HCEC 1CT (cell line): ENCODE measurements at regions not wholly inside any gene's neighbourhood (a gene's known extent, or its start where the extent isn't known, plus 50 kb on each side); places are given as distances from the start of the nearest gene placed in this dataset.
"Not testable (repeated sequence)": the region's sequence is repeated elsewhere in the genome, so short reads cannot be mapped to it uniquely, and the experiment has no call there.

Experiments used
- DNase-seq: peaks from one replicate; pipeline ENCODE4 v3.0.0-alpha.2; 2017

DNA sequence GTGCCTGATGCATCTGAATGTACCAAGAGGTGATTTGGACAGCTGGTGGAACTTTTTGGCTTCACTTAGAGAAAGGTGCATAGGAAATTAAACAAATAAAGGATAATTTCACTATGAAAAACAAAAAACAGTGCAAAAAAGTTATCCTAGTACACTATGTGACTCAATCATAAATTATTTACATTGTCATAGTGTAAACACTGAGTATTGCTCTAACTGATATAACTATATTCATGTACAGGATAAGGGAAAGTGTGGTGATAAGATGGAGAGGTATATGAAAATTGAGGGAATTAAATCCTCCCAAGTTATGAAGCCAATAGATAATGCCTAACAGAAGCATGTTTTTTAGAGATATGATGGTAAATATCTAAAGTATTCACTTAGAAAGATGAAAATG is 50.2 kb upstream of the CPNE4 start:
- DNase-seq, result no peak

DNA sequence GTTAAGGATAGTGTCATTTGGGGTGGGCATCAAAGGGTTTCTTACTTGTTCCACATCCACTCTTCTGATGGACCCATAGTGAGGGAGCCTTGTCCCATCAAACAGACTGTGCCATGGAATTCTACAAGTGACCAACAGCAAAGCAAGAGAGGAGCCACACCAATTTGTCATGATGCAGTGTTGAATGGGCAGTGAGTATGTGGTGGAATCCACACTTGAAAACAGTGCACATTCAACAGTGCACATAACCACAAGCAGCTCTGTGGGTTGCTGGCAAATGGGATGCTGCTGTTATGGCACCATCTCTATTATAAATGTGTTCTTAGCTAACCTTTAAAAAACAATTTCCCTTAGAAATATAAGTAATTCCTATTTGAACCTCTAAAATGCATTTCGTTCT is 52.5 kb upstream of the CPNE4 start:
- no peak for DNase-seq

DNA sequence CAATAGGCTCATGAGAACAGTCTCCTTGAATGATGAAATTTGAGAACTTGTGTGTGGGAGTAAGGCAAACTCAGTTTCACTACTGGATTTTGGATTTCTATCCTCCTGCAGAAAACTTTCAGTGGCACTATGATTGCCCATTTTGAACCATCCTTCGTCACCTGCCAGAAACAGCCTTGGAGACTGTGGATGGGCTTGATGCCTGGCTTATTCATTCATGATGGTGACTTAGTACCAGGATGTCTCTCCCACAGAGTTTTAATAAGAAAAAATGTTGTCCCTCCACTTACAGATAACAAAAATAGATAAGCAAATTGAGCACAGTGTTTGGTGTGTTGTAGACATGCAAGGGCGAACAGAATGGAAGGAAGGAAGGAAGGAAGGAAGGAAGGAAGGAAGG is 53.5 kb upstream of the CPNE4 start:
- no peak for DNase-seq

GRCh38 chr3:132090921-132091320 is 56.1 kb upstream of the CPNE4 start:
- DNase-seq, result no peak

- no peak for DNase-seq
Observed at GRCh38 chr3:132116601-132117000, 81.8 kb upstream of the CPNE4 start.

- DNase-seq, result peak; percentile 8
Observed at GRCh38 chr3:132117642-132118041, 82.8 kb upstream of the CPNE4 start.

- DNase-seq, result no peak
Observed at GRCh38 chr3:132119531-132119930, 84.7 kb upstream of the CPNE4 start.

DNA sequence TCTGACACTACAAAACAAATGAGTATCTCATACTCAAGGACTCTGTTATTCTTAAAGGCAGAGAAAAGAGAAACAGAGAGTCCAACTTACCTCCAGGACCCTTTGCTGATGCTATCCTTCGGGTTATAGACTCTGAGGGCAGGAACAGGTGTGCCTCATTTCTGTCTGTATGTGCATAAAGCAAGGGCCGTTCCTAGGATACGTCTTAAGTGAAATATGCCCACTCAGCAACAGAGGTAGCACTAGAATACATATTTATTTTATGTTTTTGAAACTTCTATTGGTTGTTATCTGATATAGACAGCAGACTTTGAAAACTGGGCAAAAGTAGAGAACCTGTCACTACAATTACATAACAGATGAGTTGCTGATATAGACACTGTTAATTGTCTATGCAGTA is 89.3 kb upstream of the CPNE4 start:
- no peak for DNase-seq

- no peak for DNase-seq
Observed at GRCh38 chr3:132124651-132125284, 90.0 kb upstream of the CPNE4 start.

- DNase-seq, result peak; percentile 93
Observed at GRCh38 chr3:132134611-132135010, 99.8 kb upstream of the CPNE4 start.

- DNase-seq, result peak; percentile 98
Observed at GRCh38 chr3:132135628-132136333, 101.0 kb upstream of the CPNE4 start.

- no peak for DNase-seq
Observed at GRCh38 chr3:132136334-132136716, 101.5 kb upstream of the CPNE4 start.

DNA sequence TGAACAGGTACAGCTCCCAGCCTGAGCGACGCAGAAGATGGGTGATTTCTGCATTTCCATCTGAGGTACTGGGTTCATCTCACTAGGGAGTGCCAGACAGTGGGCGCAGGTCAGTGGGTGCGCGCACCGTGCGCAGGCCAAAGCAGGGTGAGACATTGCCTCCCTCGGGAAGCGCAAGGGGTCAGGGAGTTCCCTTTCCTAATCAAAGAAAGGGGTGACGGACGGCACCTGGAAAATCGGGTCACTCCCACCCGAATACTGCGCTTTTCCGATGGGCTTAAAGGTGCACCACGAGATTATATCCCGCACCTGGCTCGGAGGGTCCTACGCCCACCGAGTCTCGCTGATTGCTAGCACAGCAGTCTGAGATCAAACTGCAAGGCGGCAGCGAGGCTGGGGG is 102.1 kb upstream of the CPNE4 start:
- DNase-seq, result not testable (repeated sequence)

DNA sequence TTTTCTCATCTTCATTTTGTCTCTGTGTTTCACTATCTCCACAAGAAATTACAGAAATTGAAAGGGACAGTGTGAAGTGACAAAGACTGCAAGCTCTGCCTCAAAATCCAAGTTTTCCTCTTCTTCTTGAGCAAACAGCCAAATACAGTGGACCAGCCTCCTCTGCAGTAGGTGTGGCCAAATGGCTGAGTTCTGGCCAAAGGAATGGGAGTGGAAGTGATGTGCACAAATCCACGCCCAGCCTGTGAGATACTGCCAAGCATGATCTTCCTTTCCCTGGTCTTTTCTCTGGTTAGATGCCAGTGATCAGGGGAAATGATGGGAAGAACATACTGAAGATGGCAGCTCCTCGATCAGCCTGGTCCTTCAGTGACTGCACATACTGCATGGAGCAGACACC is 111.0 kb upstream of the CPNE4 start:
- no peak for DNase-seq

- no peak for DNase-seq
Observed at GRCh38 chr3:132154619-132155018, 119.8 kb upstream of the CPNE4 start.

- no peak for DNase-seq
Observed at GRCh38 chr3:132159145-132159544, 124.3 kb upstream of the CPNE4 start.

DNA sequence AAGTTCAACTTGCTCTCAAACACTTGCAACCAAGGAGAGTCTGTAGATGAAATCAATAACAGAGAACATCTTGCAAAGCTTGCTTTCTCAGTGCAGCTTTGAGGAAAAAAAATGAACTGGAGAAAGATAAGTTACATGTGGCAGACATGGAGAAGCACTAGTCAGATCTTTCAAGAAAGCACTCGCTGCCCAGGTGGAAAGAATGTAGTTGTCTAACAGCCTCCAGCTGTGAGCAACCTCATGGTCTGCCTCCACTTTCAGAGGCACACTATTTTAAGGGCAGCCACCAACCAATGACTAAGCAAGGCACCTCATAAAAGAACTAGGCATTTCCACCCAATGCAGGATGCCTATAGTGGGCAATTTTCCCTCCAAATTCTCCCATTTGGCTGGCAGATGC is 125.4 kb upstream of the CPNE4 start:
- DNase-seq, result no peak

DNA sequence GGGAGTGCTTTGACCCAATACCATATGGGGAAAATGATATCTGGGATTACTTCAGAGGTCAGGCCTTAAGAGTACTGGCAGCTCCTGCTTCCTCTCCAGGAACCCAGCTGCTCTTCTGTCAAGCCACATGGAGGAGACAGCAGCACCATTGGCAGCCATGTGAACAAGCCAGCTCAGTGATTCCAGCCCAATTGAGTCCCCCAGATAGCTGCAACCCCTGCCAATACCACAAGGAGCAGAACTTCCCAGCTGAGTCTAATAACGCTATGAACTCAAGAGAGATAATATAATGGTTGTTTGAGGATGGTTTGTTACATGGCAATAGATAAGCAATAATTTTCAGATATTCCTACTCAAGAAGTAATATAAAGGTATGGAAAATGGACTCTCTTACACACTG is 126.8 kb upstream of the CPNE4 start:
- DNase-seq, result peak; percentile 2

DNA sequence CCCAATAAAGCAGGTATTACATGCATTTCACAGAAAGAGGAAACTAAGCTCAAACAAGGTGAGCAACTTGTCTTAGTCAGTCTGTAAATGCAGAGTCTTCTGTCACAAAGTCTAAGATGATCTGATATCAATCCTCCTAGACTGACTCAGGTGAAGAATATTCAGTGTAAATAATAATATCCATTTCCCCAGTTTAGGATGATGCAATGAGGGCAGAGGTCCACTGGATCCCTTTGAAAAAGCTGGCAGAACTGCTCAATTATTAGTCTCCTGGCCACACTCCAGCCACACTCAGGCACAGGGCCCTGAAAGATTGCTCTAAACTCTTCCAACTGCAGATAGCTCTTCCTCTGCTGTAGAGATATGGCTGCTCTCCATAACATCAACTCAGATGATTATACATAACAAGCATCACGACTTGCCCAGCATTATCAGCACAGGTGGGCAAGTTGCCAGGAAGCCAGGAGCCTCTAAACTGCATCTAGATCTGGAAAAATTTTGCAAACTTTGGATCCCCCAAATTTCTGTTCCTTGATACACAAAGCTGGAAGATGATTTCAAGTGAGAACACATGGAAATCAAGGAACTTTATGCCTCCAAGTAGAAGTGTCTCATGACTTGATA is 129.8 kb upstream of the CPNE4 start:
- DNase-seq, result peak; percentile 45

DNA sequence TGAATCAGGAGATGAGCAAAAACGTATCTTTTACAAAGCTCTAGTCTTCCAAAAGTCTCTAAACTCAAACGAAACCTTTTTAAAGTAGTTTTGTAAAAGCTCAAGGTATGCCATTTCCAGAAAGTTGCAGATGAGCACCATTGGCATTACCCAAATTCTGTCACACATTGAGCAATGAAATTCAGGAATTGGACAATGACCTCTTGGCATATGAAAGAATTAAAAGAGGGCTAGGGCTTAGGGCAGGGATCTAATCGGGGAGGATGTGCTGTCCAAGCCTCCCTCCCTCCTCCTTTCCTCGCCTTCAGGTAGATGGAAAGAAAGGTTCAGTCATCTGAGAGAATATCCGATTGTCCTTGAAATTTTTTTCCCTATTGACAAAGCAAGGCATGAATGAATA is 133.1 kb upstream of the CPNE4 start:
- DNase-seq, result no peak

DNA sequence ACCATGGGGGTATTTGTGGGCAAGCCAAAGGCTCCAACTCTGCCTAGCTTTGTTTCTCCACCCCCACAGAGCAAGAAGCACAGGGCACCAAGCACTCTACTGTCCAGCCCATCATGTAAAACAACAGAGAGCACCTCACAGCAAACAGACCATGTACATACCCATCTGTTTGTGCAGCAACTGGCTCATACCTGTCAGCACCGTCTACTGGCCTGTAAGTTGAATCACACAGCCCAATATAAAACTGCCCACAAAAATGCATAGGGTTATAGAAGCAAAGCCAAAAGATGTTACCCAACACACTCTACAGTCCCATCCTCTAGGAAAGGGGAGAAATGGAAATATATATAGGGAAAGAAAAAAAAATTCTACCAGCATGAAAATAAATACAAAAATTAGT is 139.7 kb upstream of the CPNE4 start:
- DNase-seq, result peak; percentile 9

- DNase-seq, result peak; percentile 59
Observed at GRCh38 chr3:132180337-132180791, 136.8 kb upstream of the ACP3 start.

GRCh38 chr3:132183811-132184210 is 133.4 kb upstream of the ACP3 start:
- DNase-seq, result no peak

GRCh38 chr3:132187746-132188145 is 129.5 kb upstream of the ACP3 start:
- DNase-seq, result no peak
